ENCODE measurements at regions not wholly inside any gene's neighbourhood (a gene's known extent, or its start where the extent isn't known, plus 50 kb on each side); places are given as distances from the start of the nearest gene placed in this dataset.

DNA sequence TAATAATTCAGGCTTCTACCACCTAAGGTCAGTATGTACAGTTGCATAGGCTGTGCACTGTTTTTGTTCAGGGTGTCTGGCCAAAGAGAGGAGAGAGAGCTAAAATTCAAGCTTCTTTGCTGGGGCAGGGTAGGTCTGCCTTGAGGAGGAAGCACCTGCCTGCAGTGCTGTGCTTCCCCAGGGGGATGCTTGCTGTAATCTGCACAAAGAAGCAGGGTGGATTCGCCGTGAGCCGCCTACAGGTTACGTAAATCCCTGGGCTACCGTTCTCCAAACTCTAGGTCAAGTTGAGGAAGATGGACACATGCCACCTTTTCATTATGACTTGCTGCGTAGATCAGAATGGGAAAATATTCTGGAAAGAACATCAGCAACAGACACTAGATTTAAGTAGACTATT lies 543.3 kb downstream of the TNS3 start:
- H3K4me3 ChIP-seq, result no peak overlapping the region
- peaks cover 2% of the 10 kb centered on the region for H3K27me3 Mint-ChIP-seq (ENCODE audit: insufficient read depth, low read depth, poor library complexity)
- 0 out of 2 replicates have a peak, but pooled peaks cover 5% of the 10 kb centered on the region for H3K9me2 ChIP-seq (ENCODE audit: insufficient read depth)
- TF ChIP-seq NANOG (IDR thresholded peaks at IDR 0.05; ENCODE audit: borderline replicate concordance) (no peak), EZH2 (IDR thresholded peaks at IDR 0.05; ENCODE audit: low read depth, unreplicated experiment) (no peak), JUNB (IDR thresholded peaks at IDR 0.05; ENCODE audit: unreplicated experiment) (no peak), STAT1 (IDR thresholded peaks at IDR 0.05; ENCODE audit: unreplicated experiment) (no peak)
- TF ChIP-seq, protein P1, sequence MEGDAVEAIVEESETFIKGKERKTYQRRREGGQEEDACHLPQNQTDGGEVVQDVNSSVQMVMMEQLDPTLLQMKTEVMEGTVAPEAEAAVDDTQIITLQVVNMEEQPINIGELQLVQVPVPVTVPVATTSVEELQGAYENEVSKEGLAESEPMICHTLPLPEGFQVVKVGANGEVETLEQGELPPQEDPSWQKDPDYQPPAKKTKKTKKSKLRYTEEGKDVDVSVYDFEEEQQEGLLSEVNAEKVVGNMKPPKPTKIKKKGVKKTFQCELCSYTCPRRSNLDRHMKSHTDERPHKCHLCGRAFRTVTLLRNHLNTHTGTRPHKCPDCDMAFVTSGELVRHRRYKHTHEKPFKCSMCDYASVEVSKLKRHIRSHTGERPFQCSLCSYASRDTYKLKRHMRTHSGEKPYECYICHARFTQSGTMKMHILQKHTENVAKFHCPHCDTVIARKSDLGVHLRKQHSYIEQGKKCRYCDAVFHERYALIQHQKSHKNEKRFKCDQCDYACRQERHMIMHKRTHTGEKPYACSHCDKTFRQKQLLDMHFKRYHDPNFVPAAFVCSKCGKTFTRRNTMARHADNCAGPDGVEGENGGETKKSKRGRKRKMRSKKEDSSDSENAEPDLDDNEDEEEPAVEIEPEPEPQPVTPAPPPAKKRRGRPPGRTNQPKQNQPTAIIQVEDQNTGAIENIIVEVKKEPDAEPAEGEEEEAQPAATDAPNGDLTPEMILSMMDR (conservative IDR thresholded peaks at IDR 0.05; ENCODE audit: low read depth in 2 of 2), result no peak
- TF ChIP-seq, protein P2, sequence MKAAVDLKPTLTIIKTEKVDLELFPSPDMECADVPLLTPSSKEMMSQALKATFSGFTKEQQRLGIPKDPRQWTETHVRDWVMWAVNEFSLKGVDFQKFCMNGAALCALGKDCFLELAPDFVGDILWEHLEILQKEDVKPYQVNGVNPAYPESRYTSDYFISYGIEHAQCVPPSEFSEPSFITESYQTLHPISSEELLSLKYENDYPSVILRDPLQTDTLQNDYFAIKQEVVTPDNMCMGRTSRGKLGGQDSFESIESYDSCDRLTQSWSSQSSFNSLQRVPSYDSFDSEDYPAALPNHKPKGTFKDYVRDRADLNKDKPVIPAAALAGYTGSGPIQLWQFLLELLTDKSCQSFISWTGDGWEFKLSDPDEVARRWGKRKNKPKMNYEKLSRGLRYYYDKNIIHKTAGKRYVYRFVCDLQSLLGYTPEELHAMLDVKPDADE (IDR thresholded peaks at IDR 0.05), result no peak
- TF ChIP-seq, protein P3, sequence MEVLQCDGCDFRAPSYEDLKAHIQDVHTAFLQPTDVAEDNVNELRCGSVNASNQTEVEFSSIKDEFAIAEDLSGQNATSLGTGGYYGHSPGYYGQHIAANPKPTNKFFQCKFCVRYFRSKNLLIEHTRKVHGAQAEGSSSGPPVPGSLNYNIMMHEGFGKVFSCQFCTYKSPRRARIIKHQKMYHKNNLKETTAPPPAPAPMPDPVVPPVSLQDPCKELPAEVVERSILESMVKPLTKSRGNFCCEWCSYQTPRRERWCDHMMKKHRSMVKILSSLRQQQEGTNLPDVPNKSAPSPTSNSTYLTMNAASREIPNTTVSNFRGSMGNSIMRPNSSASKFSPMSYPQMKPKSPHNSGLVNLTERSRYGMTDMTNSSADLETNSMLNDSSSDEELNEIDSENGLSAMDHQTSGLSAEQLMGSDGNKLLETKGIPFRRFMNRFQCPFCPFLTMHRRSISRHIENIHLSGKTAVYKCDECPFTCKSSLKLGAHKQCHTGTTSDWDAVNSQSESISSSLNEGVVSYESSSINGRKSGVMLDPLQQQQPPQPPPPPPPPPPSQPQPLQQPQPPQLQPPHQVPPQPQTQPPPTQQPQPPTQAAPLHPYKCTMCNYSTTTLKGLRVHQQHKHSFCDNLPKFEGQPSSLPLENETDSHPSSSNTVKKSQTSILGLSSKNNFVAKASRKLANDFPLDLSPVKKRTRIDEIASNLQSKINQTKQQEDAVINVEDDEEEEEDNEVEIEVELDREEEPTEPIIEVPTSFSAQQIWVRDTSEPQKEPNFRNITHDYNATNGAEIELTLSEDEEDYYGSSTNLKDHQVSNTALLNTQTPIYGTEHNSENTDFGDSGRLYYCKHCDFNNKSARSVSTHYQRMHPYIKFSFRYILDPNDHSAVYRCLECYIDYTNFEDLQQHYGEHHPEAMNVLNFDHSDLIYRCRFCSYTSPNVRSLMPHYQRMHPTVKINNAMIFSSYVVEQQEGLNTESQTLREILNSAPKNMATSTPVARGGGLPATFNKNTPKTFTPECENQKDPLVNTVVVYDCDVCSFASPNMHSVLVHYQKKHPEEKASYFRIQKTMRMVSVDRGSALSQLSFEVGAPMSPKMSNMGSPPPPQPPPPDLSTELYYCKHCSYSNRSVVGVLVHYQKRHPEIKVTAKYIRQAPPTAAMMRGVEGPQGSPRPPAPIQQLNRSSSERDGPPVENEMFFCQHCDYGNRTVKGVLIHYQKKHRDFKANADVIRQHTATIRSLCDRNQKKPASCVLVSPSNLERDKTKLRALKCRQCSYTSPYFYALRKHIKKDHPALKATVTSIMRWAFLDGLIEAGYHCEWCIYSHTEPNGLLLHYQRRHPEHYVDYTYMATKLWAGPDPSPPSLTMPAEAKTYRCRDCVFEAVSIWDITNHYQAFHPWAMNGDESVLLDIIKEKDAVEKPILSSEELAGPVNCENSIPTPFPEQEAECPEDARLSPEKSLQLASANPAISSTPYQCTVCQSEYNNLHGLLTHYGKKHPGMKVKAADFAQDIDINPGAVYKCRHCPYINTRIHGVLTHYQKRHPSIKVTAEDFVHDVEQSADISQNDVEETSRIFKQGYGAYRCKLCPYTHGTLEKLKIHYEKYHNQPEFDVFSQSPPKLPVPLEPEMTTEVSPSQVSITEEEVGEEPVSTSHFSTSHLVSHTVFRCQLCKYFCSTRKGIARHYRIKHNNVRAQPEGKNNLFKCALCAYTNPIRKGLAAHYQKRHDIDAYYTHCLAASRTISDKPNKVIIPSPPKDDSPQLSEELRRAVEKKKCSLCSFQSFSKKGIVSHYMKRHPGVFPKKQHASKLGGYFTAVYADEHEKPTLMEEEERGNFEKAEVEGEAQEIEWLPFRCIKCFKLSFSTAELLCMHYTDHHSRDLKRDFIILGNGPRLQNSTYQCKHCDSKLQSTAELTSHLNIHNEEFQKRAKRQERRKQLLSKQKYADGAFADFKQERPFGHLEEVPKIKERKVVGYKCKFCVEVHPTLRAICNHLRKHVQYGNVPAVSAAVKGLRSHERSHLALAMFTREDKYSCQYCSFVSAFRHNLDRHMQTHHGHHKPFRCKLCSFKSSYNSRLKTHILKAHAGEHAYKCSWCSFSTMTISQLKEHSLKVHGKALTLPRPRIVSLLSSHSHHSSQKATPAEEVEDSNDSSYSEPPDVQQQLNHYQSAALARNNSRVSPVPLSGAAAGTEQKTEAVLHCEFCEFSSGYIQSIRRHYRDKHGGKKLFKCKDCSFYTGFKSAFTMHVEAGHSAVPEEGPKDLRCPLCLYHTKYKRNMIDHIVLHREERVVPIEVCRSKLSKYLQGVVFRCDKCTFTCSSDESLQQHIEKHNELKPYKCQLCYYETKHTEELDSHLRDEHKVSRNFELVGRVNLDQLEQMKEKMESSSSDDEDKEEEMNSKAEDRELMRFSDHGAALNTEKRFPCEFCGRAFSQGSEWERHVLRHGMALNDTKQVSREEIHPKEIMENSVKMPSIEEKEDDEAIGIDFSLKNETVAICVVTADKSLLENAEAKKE (CRISPR knock-in tag; IDR thresholded peaks at IDR 0.05), result no peak
- TF ChIP-seq, protein P4, sequence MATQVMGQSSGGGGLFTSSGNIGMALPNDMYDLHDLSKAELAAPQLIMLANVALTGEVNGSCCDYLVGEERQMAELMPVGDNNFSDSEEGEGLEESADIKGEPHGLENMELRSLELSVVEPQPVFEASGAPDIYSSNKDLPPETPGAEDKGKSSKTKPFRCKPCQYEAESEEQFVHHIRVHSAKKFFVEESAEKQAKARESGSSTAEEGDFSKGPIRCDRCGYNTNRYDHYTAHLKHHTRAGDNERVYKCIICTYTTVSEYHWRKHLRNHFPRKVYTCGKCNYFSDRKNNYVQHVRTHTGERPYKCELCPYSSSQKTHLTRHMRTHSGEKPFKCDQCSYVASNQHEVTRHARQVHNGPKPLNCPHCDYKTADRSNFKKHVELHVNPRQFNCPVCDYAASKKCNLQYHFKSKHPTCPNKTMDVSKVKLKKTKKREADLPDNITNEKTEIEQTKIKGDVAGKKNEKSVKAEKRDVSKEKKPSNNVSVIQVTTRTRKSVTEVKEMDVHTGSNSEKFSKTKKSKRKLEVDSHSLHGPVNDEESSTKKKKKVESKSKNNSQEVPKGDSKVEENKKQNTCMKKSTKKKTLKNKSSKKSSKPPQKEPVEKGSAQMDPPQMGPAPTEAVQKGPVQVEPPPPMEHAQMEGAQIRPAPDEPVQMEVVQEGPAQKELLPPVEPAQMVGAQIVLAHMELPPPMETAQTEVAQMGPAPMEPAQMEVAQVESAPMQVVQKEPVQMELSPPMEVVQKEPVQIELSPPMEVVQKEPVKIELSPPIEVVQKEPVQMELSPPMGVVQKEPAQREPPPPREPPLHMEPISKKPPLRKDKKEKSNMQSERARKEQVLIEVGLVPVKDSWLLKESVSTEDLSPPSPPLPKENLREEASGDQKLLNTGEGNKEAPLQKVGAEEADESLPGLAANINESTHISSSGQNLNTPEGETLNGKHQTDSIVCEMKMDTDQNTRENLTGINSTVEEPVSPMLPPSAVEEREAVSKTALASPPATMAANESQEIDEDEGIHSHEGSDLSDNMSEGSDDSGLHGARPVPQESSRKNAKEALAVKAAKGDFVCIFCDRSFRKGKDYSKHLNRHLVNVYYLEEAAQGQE (IDR thresholded peaks at IDR 0.05; ENCODE audit: unreplicated experiment), result no peak
- 0 out of 2 replicates have a peak, but pooled peaks cover 2% of the 10 kb centered on the region for H3F3A ChIP-seq (replicated peaks; ENCODE audit: low read depth)
- peaks cover 17% of the 10 kb centered on the region for H3K4me1 Mint-ChIP-seq
- no peaks in the 10 kb centered on the region for H3K27me3 ChIP-seq (ENCODE audit: insufficient read depth)
- H3K4me2 ChIP-seq, result 0 out of 2 replicates have a peak overlapping the region, but pooled peaks have one; percentile 54
- H3K27ac ChIP-seq (ENCODE audit: low read depth), result no peak overlapping the region
- DNase-seq (ENCODE audit: low spot score) (peak; percentile 19), ATAC-seq (peak; percentile 80)
- H3K4me3 Mint-ChIP-seq, result no peak overlapping the region
- H3K36me3 ChIP-seq (ENCODE audit: insufficient read depth), result no peaks in the 10 kb centered on the region
- no peaks in the 10 kb centered on the region for H3K9me3 Mint-ChIP-seq
- H3K4me1 ChIP-seq (ENCODE audit: insufficient read depth), result peaks cover 16% of the 10 kb centered on the region
- H3K79me2 ChIP-seq (replicated peaks; ENCODE audit: insufficient read depth), result no peaks in the 10 kb centered on the region
- H2AFZ ChIP-seq, result peak overlapping the region; percentile 33; the same call in 1 of the 2 replicates
- H3K27ac Mint-ChIP-seq, result no peak overlapping the region
- no peaks in the 10 kb centered on the region for H4K20me1 ChIP-seq (replicated peaks; ENCODE audit: insufficient read depth)
- no peaks in the 10 kb centered on the region for H3K36me3 Mint-ChIP-seq (ENCODE audit: low read depth)
